Nephron progenitor cell (in vitro differentiated cells): ENCODE measurements at regions not wholly inside any gene's neighbourhood (a gene's known extent, or its start where the extent isn't known, plus 50 kb on each side); places are given as distances from the start of the nearest gene placed in this dataset.

Experiments used
- DNase-seq: peaks from one replicate; pipeline ENCODE4 v3.0.0; 2021
- H3K27ac Mint-ChIP-seq: 2 replicates; pipeline ENCODE4 v1.8.0; 2021; ENCODE audit warnings: mild to moderate bottlenecking, moderate library complexity, mixed read lengths
- H3K27me3 Mint-ChIP-seq: 2 replicates; pipeline ENCODE4 v1.8.0; 2021; ENCODE audit warnings: mild to moderate bottlenecking, low read depth, mixed read lengths; ENCODE audit not compliant: poor library complexity
- H3K36me3 Mint-ChIP-seq: 2 replicates; pipeline ENCODE4 v1.8.0; 2021; ENCODE audit warnings: low read depth, mixed read lengths
- H3K4me1 Mint-ChIP-seq: 2 replicates; pipeline ENCODE4 v1.8.0; 2021; ENCODE audit warnings: mixed read lengths
- H3K4me3 Mint-ChIP-seq: 2 replicates; pipeline ENCODE4 v1.8.0; 2021; ENCODE audit warnings: mild to moderate bottlenecking, moderate library complexity, mixed read lengths
- H3K9me3 Mint-ChIP-seq: 2 replicates; pipeline ENCODE4 v1.8.0; 2021; ENCODE audit warnings: mild to moderate bottlenecking, moderate library complexity, mixed read lengths
- CTCF ChIP-seq: fragments of 200-600 bp; sonication (generic); IDR thresholded peaks from 2 replicates; pipeline ENCODE4 v1.5.0; 2021; ENCODE audit warnings: antibody characterized with exemption

- Mint-ChIP-seq H3K27ac (no peak overlapping the region), H3K9me3 (peaks cover 11% of the 10 kb centered on the region), H3K4me1 (peaks cover 6% of the 10 kb centered on the region), H3K36me3 (no peaks in the 10 kb centered on the region), H3K4me3 (no peak overlapping the region), H3K27me3 (peaks cover 3% of the 10 kb centered on the region)
- no peak for DNase-seq
- no peak for TF ChIP-seq CTCF
Observed at GRCh38 chr2:63751901-63752300, 89.8 kb upstream of the UGP2 start.

GRCh38 chr2:63755216-63755615 lies 86.5 kb upstream of the UGP2 start:
- Mint-ChIP-seq H3K36me3 (no peaks in the 10 kb centered on the region), H3K27me3 (peaks cover 3% of the 10 kb centered on the region), H3K27ac (no peak overlapping the region), H3K4me3 (no peak overlapping the region), H3K9me3 (no peaks in the 10 kb centered on the region), H3K4me1 (peaks cover 6% of the 10 kb centered on the region)
- no peak for TF ChIP-seq CTCF
- DNase-seq = no peak

- Mint-ChIP-seq H3K4me3 (no peak overlapping the region), H3K4me1 (peaks cover 6% of the 10 kb centered on the region), H3K36me3 (no peaks in the 10 kb centered on the region), H3K27ac (no peak overlapping the region), H3K9me3 (no peaks in the 10 kb centered on the region), H3K27me3 (peaks cover 7% of the 10 kb centered on the region)
- no peak for TF ChIP-seq CTCF
- no peak for DNase-seq
Observed at GRCh38 chr2:63755965-63756364, 85.7 kb upstream of the UGP2 start.

GRCh38 chr2:63763391-63763941 lies 78.2 kb upstream of the UGP2 start:
- Mint-ChIP-seq H3K27ac (no peak overlapping the region), H3K27me3 (peaks cover 4% of the 10 kb centered on the region), H3K36me3 (no peaks in the 10 kb centered on the region), H3K9me3 (peaks cover 16% of the 10 kb centered on the region), H3K4me3 (no peak overlapping the region), H3K4me1 (peaks cover 10% of the 10 kb centered on the region)
- TF ChIP-seq CTCF = no peak
- DNase-seq = no peak

GRCh38 chr2:63764630-63765029 lies 77.1 kb upstream of the UGP2 start:
- Mint-ChIP-seq H3K9me3 (peaks cover 18% of the 10 kb centered on the region), H3K4me1 (peaks cover 10% of the 10 kb centered on the region), H3K36me3 (no peaks in the 10 kb centered on the region), H3K4me3 (no peak overlapping the region), H3K27me3 (peaks cover 4% of the 10 kb centered on the region), H3K27ac (no peak overlapping the region)
- no peak for TF ChIP-seq CTCF
- DNase-seq = no peak

GRCh38 chr2:63765117-63765516 lies 76.6 kb upstream of the UGP2 start:
- DNase-seq = no peak
- H3K4me3 Mint-ChIP-seq = no peak overlapping the region
- H3K4me1 Mint-ChIP-seq = peaks cover 10% of the 10 kb centered on the region
- peaks cover 4% of the 10 kb centered on the region for H3K27me3 Mint-ChIP-seq
- peaks cover 18% of the 10 kb centered on the region for H3K9me3 Mint-ChIP-seq
- TF ChIP-seq CTCF = no peak
- no peaks in the 10 kb centered on the region for H3K36me3 Mint-ChIP-seq
- H3K27ac Mint-ChIP-seq = no peak overlapping the region
